ENCODE measurements at regions not wholly inside any gene's neighbourhood (a gene's known extent, or its start where the extent isn't known, plus 50 kb on each side); places are given as distances from the start of the nearest gene placed in this dataset.
A peak's percentile ranks its signal among the peaks of the same experiment; 100 is the strongest.

DNA sequence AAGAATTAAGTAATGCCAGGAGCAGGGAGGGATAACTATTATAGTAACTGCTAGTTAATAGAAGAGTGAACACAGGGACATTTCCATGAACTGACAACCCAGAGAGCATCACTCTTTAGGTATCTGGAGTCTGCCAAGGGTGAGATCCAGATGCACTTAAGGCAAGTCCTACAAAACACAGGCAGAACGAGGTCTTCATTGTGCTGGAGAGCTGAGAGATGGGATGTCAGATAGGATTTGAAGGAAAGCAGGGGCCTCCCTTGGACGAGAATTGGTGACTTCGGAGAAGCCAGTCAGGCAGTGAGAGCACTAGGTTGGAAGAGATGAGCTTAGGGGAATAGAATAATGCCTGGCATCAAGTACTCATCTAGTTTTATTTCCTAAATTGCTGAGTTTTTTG, 684.5 kb downstream of the GATA3 start:
- no peak for DNase-seq (ENCODE audit: extremely low read depth in 1 of 11, low read depth in 9 of 11, low spot score in 4 of 11)

DNA sequence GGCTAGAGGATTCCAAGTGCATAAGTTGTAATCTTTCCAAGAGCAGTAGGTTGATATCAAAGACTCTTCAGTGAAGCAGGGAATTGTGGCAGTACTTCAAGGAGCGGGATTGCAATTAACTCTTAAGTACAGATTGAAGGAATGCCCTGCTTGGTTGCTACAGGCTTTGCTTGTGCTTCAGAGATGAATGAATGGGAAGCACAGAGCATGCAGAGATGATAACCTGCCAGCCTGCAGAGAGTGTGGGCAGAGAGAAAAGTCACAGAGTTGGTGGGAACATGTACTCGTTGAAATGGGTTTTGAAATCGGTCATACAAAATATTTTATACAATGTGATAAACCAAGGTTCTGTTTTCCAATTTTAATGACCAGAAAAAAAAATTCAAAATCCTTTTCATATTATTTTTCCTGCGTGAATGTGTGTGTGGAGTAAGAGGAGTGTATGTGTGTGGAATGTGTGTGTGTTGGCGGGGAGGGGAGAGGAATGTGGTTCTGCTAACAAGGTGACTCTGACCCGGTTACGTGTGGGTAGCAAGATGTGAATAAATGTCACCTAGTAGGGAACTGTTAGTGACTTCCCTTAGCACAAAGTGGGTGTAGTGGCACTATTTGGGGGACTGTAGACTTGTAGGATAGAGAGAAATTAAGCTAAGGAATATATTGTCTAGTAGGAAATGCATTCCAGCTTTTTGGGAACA, 697.8 kb downstream of the GATA3 start:
- DNase-seq (ENCODE audit: extremely low read depth in 1 of 11, low read depth in 9 of 11, low spot score in 4 of 11) = no peak

DNA sequence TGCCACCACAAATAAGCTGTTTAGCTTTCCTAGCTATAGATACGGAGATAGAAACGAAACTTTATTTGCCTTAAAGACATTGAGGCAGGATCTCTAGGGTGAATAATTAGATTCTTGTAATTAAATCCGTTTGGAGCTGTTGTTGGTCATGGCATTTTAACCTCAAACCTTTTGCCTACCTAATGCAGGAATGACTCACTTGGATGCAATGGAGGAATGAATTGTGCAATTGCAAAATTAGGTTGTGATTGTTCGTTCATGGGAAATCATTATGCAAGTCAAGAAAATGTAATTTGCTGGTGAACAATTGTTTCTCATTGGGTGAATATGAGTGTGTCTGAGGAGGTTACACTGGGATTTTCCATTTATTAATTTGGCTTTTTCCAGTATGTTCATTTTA, 703.5 kb downstream of the GATA3 start:
- DNase-seq (ENCODE audit: extremely low read depth in 1 of 11, low read depth in 9 of 11, low spot score in 4 of 11) = peak in 3 of 11 donors; percentile 14 to 42 (median 39)

DNA sequence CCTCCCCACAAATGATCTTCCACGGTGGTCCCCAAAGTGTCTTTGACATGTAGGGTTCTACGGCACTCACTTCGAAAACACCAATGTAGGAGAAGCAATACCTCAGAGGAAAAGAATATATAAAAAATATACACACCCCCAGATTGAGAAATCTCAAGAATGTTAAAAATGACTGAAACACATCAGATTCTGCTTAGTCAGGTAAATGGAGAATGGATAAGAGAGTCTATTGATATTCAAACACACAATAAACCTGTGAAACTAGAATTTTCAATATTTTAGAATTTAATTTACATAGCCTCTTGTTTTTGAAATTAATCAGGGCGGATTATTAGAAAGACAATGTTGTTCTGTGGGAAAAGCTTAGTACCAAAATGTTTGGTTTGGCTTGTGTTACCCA, 712.4 kb downstream of the GATA3 start:
- DNase-seq (ENCODE audit: extremely low read depth in 1 of 11, low read depth in 9 of 11, low spot score in 4 of 11) = no peak

DNA sequence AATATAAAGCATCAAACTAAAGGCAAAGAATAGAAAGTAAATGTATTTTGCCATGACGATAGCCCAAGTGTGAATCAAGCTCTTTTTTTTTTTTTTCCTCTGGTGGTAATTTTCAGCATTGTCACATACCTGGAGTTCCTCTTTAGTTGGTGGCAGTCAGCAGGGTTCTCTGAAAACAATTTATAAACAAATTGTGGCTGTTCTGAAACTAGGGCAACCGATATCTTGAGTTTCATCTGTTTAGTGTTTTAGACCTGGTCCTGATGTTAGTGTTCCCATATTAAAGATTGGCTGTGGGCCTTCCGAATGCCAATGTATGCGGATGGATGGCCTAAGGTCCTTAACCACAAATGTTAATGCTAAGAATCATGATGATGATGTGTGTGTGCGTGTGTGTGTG, 713.1 kb downstream of the GATA3 start:
- no peak for DNase-seq (ENCODE audit: extremely low read depth in 1 of 11, low read depth in 9 of 11, low spot score in 4 of 11)

DNA sequence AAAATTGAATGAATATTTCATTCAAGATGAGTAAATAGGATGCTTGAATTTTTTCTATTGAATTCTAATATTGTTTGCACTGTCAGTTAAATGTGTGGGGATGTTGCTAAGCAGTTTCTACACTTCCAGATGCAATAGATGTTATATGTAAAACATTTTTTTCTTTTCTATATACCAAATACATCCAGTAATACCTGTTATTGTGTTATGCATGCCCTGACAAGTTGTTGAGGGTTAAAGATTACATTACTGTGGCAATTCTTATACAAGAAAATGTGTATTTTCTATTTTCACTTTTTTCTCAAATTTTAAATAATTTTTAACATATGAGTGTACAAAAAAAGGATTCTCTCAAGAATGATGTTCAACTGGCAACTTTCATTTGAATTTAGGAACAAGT, 713.9 kb downstream of the GATA3 start:
- DNase-seq (ENCODE audit: extremely low read depth in 1 of 11, low read depth in 9 of 11, low spot score in 4 of 11) = no peak

DNA sequence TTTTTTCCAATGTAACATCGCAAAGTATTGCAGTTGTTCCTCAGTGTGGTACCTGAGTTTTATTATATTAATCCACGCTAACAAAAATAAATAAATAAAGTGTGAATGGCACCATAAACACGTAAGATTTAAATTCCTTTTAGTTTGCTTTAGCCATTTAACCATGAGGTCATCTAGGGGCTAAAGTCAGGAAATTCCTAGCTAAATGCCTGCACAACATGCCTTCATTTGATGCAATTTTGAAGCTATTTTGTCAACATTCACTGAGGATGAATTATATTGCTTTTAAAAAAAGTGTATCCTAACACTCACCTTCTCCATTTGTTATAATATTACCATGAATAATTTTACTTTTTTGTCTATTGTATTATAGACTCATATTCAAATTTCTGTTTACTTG, 714.4 kb downstream of the GATA3 start:
- DNase-seq (ENCODE audit: extremely low read depth in 1 of 11, low read depth in 9 of 11, low spot score in 4 of 11) = no peak

DNA sequence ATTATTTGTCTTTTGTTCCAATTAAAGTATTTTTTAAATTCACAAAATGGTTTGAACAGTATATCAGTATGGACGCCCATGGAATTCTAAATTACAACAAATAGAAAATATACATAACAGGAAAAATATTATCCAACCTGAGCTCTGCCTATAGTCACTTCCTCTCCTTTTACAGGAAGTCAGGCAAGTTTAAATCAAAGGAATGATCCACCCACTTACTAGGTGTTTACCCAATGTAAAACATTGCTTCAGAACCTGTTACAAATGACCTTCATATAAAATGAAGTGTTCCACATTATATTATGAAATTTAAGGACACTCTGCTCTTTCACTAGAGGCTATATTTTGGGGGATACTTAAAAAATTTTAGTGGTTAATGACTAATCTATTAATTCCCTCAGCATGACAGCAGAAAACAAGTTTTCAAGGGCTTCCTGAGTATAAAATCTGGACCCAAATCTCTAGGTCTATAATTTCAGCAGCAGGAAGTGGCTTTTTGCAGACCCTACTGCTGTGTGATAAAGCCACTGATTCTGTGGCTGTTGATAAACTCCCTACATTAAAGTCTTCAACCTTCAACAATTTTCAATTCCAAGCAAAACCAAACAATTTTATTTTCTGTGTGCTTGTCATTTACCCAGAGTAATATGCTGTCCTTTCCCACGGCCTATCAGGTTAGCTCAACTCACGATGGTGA, 722.6 kb downstream of the GATA3 start:
- no peak for DNase-seq (ENCODE audit: extremely low read depth in 1 of 11, low read depth in 9 of 11, low spot score in 4 of 11)

DNA sequence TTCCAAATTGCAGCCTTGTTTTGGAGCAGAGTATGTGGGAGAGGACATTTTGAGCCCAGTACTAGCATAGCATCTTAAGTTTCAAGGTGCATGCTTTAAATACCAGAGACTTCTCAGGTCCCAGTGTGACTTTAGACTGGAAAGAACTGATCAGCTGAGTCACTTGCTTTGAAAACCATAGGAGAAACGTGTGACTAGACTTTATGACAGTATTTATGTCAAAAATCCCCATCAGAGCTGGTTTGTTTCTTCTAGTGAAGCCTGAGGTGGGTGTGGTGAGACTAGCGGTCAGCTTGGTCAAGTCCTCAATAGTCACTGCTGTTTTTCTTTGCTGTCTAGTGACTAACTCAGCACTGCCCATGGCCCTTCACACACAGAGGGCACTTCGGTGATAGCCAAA, 724.2 kb downstream of the GATA3 start:
- no peak for DNase-seq (ENCODE audit: extremely low read depth in 1 of 11, low read depth in 9 of 11, low spot score in 4 of 11)

DNA sequence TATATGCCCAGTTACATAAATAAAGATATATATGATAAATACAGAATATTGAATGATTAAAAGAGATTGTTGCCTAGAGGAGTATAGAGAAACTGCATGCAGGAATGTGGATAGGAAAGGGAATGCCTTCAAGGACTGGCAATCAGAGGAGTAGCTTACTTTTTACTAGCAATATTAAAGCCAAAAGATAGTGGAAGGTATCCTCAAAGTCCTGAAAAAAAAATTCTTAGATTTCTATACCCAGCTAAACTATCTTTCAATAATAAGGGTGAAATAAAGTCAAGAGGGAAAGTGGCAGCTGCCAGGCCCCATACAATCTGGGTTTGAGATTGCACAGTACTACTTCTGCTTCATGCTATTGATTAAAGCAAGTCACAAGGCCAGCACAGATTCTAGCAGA, 733.2 kb downstream of the GATA3 start:
- no peak for DNase-seq (ENCODE audit: extremely low read depth in 1 of 11, low read depth in 9 of 11, low spot score in 4 of 11)

DNA sequence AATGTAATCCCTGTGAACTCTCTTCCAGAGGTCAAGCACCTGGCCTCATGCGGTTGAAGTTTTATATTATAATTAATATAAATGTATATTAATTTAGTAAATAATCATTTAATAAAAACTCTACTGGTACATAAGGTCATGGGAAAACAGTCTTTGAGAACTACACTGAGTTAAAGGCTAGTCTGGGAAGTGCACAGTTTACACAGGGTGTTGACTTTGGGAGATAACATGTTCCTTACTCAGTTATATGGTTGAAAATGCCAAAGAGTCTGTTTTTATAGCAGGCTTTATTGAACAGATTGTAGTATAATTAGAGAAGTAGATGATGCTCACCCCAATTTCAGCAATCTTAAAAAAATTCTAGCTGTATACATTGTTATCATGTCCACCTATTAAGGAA, 735.9 kb downstream of the GATA3 start:
- no peak for DNase-seq (ENCODE audit: extremely low read depth in 1 of 11, low read depth in 9 of 11, low spot score in 4 of 11)

DNA sequence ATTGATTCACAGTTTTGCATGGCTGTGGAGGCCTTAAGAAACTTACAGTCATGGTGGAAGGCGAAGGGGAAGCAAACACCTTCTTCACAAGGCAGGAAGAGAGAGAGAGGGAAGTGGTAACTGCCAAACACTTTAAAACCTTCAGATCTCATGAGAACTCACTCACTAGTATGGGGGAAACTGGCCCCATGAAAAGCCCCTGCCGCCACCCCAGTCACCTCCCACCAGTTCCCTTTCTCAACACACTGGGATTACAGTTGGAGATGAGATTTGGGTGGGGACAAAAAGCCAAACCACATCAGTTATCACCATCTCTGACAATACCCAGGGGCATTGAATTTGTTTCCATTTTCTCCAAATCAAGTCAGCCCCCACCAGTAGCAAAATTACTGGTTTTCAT, 740.4 kb downstream of the GATA3 start:
- no peak for DNase-seq (ENCODE audit: extremely low read depth in 1 of 11, low read depth in 9 of 11, low spot score in 4 of 11)

DNA sequence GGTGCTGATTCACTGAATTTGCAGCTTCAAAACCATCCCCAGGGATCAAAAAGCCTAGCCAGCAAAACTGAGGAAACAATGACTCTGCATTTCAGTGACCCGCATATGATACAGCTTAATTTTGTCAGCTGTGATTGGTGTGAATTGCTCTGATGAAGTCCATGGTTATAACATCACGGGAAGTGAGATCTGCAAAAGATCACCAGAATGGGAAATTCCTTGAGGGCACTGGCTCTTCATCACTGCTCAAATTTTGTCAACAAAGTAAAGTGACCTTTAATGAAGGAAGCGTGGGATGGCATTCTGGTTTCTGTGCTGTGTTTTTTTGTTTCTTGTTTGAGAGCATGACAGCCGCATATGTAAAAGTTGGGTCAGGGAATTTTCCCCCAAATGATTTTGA, 745.9 kb downstream of the GATA3 start:
- no peak for DNase-seq (ENCODE audit: extremely low read depth in 1 of 11, low read depth in 9 of 11, low spot score in 4 of 11)

DNA sequence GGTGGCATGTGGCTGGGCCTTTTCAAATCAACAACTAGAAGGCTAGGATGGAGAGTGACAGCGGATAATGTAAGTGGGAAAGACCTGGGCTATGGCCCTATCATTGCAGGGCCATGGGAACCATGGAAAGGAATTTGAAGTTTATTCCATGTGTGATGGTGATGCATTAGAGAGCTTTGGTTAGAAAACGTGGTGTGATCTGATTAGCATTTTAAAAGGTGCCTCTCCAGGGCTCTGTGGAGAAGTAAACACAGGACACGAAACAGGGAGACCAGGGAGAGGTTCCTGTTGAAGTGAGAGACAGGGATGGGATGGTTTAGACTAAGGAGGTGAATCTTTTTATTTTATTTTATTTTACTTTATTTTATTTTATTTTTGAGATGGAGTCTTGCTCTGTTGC, 749.5 kb downstream of the GATA3 start:
- no peak for DNase-seq (ENCODE audit: extremely low read depth in 1 of 11, low read depth in 9 of 11, low spot score in 4 of 11)

DNA sequence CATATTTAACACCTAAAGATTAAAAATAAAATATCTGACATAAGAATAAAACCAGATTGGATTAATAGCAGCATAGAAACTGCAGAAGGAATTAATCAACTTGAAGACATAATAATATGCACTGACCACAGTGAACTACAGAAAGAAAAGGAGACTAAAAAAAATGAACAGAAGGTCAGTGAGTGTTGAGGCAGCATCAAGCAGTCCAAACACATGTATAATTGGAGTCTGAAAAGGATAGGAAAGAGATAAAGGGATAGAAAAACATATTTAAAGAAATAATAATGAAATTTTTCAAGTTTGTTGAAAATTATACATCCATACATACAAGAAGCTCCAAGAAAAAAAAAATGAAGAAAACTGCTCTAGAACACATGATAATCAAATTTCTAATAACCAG, 756.2 kb downstream of the GATA3 start:
- no peak for DNase-seq (ENCODE audit: extremely low read depth in 1 of 11, low read depth in 9 of 11, low spot score in 4 of 11)

DNA sequence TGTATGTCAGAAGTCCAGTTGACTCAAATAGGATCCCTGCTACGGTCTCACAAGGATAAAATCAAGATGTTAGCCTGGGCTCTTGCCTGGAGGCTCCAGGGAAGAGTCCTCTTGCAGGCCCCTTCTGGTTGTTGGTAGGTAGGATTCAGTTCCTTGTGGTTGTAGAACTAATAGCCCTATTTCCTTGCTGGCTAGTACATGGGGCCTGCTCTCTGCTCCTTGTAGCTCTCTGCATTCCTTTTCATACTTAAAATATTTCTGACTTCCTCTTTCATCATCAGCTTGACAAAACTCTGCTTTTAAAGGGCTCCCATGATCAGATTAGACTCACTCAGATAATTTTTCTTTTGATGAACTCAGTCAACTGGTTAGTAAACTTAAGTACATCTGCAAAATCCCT, 756.7 kb downstream of the GATA3 start:
- DNase-seq (ENCODE audit: extremely low read depth in 1 of 11, low read depth in 9 of 11, low spot score in 4 of 11) = no peak

DNA sequence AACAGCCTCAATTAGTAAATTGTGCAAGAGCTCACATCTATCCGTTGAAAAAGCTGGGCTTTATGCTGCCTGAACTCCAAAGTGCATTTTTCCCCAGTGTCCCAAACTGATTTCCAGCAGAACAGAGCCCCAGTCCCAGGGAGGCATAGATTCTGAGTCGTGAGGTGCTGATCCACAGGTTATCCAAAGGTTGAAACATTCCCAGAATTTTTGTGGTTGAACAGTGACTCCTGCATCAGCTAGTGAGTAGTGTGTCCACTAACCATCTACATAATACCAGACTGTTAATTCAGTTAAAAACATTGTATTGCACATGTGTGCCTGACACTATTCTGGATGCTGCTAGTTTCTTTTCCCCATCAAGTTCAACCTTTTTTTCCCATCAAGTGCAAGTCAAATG, 761.5 kb downstream of the GATA3 start:
- DNase-seq (ENCODE audit: extremely low read depth in 1 of 11, low read depth in 9 of 11, low spot score in 4 of 11) = no peak

DNA sequence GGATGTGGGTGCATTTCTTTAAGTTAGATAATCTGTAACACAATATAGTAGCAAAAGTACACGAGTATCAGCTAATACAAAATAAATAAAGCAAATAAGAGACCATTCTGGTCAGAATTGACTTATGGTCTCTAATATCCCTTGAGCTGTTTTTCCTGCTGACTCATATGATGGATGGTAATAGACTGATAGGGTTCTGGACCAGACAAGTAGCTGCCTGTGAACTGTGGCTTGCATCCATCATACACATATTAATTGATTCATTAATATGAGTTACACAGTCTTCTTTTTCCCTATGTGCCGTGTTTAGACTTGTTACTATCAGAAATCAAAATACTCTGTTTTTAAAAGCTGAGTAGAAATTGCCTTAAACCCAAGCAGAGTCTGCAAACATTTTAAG, 762.8 kb downstream of the GATA3 start:
- DNase-seq (ENCODE audit: extremely low read depth in 1 of 11, low read depth in 9 of 11, low spot score in 4 of 11) = no peak

DNA sequence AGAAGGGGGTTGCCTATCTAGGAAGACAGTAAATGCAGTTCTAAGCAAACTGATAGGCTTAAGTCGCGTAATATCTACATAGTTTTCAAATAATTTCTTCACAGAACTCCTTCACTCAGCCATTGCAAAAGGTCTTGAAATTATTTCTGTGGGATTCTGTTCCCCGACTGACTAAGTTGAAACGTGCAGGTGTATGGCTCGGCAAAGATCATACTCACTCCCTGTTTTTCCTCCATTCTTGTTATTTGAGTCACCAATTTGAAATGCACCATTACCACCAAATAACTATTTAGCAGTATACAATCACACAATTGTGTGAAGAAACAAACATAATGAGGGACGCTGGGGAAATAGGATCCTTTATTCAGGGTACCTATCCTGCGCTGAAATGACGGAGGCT, 771.1 kb downstream of the GATA3 start:
- no peak for DNase-seq (ENCODE audit: extremely low read depth in 1 of 11, low read depth in 9 of 11, low spot score in 4 of 11)

DNA sequence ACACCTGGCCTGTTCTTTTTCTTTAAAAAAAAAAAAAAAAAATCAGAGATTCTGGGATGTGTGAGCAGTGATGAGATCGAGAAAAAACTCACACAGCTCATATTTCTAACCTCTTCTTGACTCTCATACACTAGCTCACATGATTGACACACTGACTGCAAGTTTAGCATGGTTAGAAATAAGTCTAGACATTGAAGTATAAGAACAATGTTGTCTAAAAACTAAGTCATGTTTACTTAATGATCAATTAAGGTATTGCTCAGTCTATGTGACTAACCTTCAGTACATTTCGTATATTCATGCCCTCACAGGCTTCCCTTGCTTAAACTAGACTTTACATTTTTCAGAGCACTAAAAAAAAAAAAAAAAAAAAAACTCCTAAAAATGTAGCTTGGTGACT, 775.1 kb downstream of the GATA3 start:
- DNase-seq (ENCODE audit: extremely low read depth in 1 of 11, low read depth in 9 of 11, low spot score in 4 of 11) = no peak

DNA sequence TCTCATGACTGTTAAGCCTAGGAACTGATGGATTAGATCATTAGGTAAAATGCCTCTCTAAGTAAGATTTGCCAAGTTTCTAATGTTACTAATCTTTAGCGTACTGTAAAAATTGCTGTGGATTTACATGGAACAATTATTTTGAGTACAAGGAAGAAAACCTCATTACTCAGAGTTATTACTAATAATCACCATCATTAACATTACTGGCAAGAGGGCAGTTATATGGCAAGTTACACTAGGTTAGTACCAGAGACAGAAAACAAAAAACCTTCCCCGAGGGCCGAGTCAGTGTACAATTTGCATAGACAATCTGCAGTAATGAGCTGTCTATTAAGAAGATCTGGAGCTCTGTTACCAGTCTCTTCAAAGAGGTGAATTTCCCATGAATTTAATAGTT, 775.6 kb downstream of the GATA3 start:
- no peak for DNase-seq (ENCODE audit: extremely low read depth in 1 of 11, low read depth in 9 of 11, low spot score in 4 of 11)

Measured in renal cortex interstitium (tissue), 11 donors.